Pancreas (tissue), 10 donors: ENCODE measurements at regions not wholly inside any gene's neighbourhood (a gene's known extent, or its start where the extent isn't known, plus 50 kb on each side); places are given as distances from the start of the nearest gene placed in this dataset.

Experiments used
- ATAC-seq, 4 donors: fragments of 200-7000 bp; cut with Tn5 transposase; one replicate each; pipeline versions ENCODE4 v1.8.0 to v1.9.1; 2020; ENCODE audit warnings: mild to moderate bottlenecking in 4 of 4, moderate library complexity in 4 of 4
- DNase-seq, 6 donors: peaks; one replicate each; pipeline ENCODE4 v3.0.0-alpha.2; 2020
- FAIRE-seq: peaks from 2 replicates; lab custom pipeline; 2012; peaks lifted over from hg19 to GRCh38; lab: Jason Lieb, UNC
- H3K27ac ChIP-seq, 4 donors: fragments of 200-600 bp; sonication (generic); 1 replicate in 3 of 4; 2 replicates in 1 of 4; pipeline versions ENCODE4 v1.5.0 to v1.8.0; 2020
- H3K27me3 ChIP-seq, 4 donors: fragments of 200-600 bp; one replicate each; pipeline ENCODE4 v1.8.0; 2021
- H3K36me3 ChIP-seq, 3 donors: fragments of 200-600 bp; sonication (generic) in 1 of 3; one replicate each; pipeline versions ENCODE4 v1.5.0 to v1.8.0; 2020 to 2021
- H3K4me1 ChIP-seq, 3 donors: fragments of 200-600 bp; one replicate each; pipeline ENCODE4 v1.8.0; 2021
- H3K4me3 ChIP-seq, 4 donors: fragments of 200-600 bp; sonication (generic) in 2 of 4; one replicate each; pipeline versions ENCODE4 v1.5.0 to v1.8.0; 2020 to 2021
- H3K9me3 ChIP-seq, 4 donors: fragments of 200-600 bp; one replicate each; pipeline ENCODE4 v1.8.0; 2021
- WGBS, 2 donors: extraction: QIAGEN DNeasy Blood & Tissue Kit; methylation state at CpG; one replicate each; pipeline ENCODE4 v1.1.7; 2013; 5-methylcytosine and 5-hydroxymethylcytosine counted together
- intact Hi-C, 3 donors: fragments of 100-400 bp; cut with DNase I; formaldehyde crosslinking; loops; one replicate each; pipeline versions ENCODE4 v1.11.1 to v1.14.2; 2022
- TF ChIP-seq, protein P1 (sequence below), 4 donors: fragments of 200-600 bp; sonication (generic) in 3 of 4; IDR thresholded peaks; one replicate each; pipeline versions ENCODE4 v1.5.0 to v1.8.0; 2021; ENCODE audit warnings: antibody characterized with exemption in 4 of 4
- donor health status: healthy with polysubstance abuse.
- donor health status: DM: no; HTN: no; CAD: no; lungs with moderate emphysema.
- donor health status: DM: no; HTN: no; CAD: no.
- donor health status: control.
- donor health status: control.
- donor health status: Bipolar disorder and iron deficiency.
- donor health status: DM: yes; HTN: yes; CAD: no.
- donor health status: DM: no; HTN: no; CAD: no.
- donor health status: DM: no; HTN: no; CAD: no.
- donor health status: DM: yes; HTN: yes; CAD: no.

- Histone ChIP-seq H3K27ac (no peak overlapping the region), H3K9me3 (no peaks in the 10 kb centered on the region), H3K27me3 (no peaks in the 10 kb centered on the region), H3K4me3 (no peak overlapping the region), H3K4me1 (no peaks in the 10 kb centered on the region), H3K36me3 (no peaks in the 10 kb centered on the region)
- FAIRE-seq, result no peak
- intact Hi-C loops, result no loop called here
- ATAC-seq, result no peak
- no peak for DNase-seq
- TF ChIP-seq, protein P1, sequence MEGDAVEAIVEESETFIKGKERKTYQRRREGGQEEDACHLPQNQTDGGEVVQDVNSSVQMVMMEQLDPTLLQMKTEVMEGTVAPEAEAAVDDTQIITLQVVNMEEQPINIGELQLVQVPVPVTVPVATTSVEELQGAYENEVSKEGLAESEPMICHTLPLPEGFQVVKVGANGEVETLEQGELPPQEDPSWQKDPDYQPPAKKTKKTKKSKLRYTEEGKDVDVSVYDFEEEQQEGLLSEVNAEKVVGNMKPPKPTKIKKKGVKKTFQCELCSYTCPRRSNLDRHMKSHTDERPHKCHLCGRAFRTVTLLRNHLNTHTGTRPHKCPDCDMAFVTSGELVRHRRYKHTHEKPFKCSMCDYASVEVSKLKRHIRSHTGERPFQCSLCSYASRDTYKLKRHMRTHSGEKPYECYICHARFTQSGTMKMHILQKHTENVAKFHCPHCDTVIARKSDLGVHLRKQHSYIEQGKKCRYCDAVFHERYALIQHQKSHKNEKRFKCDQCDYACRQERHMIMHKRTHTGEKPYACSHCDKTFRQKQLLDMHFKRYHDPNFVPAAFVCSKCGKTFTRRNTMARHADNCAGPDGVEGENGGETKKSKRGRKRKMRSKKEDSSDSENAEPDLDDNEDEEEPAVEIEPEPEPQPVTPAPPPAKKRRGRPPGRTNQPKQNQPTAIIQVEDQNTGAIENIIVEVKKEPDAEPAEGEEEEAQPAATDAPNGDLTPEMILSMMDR (IDR thresholded peaks at IDR 0.05), result no peak
Observed at GRCh38 chr4:126958482-126958881, 674.3 kb upstream of the INTU start.

DNA sequence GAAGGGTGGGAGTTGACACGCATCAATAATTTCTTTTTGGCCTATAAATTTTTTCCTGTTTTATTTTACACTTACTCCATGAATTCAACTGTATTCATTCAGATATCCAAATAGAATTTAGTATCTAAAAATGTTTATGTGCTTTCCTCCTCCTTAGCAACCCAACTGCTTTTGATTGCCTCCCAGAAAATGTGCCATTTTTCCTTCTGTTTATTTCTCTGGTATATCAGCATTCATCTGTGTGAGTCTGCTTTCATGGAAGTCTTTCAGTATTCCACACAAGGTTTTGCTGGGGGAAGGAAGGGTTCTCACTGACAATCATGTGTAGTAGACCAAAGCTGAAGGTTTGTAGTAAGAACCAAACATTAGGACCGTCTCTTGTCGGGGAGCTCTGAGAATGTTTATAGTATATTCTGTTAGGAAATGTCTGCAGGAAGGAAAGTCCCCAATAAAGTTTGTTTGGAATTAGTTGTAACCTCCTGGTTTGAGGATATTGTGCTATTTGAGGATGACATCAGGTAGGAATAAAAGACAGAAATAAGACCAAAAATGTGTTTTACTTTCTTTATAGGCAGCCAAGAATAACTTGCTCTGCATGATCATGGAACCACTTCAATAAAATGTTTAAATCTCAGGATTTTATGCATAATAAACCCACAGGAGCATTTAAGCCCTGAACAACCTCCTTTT, 673.6 kb upstream of the INTU start:
- intact Hi-C loops, result no loop called here
- H3K36me3 ChIP-seq, result no peaks in the 10 kb centered on the region
- 64 to 79% methylated on average over 3 of the region's 3 CpGs for WGBS, 2 donors
- DNase-seq (no peak), ATAC-seq (no peak), FAIRE-seq (no peak)
- TF ChIP-seq, protein P1 (IDR thresholded peaks at IDR 0.05), result no peak
- H3K27me3 ChIP-seq, result no peaks in the 10 kb centered on the region
- no peaks in the 10 kb centered on the region for H3K4me1 ChIP-seq
- H3K9me3 ChIP-seq, result no peaks in the 10 kb centered on the region
- no peak overlapping the region for H3K4me3 ChIP-seq
- no peak overlapping the region for H3K27ac ChIP-seq

GRCh38 chr4:126960760-126961159, 672.0 kb upstream of the INTU start:
- Histone ChIP-seq H3K27ac (no peak overlapping the region), H3K4me3 (no peak overlapping the region), H3K27me3 (no peaks in the 10 kb centered on the region), H3K4me1 (no peaks in the 10 kb centered on the region), H3K36me3 (no peaks in the 10 kb centered on the region), H3K9me3 (no peaks in the 10 kb centered on the region)
- TF ChIP-seq, protein P1 (IDR thresholded peaks at IDR 0.05), result no peak
- DNase-seq (no peak), ATAC-seq (no peak), FAIRE-seq (no peak)
- intact Hi-C loops, result no loop called here

DNA sequence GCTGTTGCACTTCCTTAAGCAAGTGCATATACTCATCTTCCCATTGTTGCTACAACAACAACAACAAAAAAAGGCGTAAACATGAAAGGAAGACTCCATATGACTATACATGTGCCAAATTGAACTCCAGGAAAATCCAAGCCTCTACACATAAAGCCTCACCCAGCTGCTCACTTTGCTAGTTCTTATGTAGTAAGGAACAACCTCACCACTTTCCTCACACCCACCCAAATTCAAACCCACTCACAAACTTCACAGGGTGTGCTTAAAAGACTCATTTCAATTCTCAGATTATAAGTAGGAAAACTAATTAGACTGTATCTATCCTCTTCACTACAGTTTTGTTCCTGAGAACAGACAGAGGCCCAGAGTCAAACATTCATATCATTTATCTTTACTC, 671.1 kb upstream of the INTU start:
- Histone ChIP-seq H3K36me3 (no peaks in the 10 kb centered on the region), H3K27me3 (no peaks in the 10 kb centered on the region), H3K9me3 (no peaks in the 10 kb centered on the region), H3K4me3 (no peak overlapping the region), H3K27ac (no peak overlapping the region), H3K4me1 (no peaks in the 10 kb centered on the region)
- intact Hi-C loops, result no loop called here
- DNase-seq (no peak), FAIRE-seq (no peak), ATAC-seq (no peak)
- TF ChIP-seq, protein P1 (IDR thresholded peaks at IDR 0.05), result no peak
- WGBS, 2 donors, result 48 to 70% methylated on average over 1 of the region's 1 CpG

DNA sequence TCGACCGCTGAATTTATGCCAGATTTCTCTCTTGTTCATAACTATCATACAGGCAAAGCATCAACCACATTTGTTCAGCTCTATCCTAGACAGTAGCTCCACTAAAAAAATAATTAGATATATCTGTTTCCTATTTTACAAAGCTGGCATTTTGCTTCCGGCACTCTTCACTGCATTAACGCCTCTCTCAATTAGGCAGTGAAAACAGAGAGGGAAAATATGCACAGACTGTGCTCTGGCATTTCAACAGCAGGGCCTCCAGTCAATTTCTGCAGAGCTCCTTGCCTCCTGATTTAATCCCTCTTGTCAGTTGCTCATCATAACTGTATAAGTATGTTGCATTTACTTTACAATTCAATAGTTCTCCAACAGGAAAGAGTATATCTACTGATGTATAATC, 666.9 kb upstream of the INTU start:
- DNase-seq, result no peak
- no peaks in the 10 kb centered on the region for H3K36me3 ChIP-seq
- H3K27me3 ChIP-seq, result peaks cover 0 to 5% (median 0%) of the 10 kb centered on the region in 4 donors
- intact Hi-C loops, result no loop called here
- no peak for FAIRE-seq
- no peaks in the 10 kb centered on the region for H3K4me1 ChIP-seq
- no peaks in the 10 kb centered on the region for H3K9me3 ChIP-seq
- TF ChIP-seq, protein P1 (IDR thresholded peaks at IDR 0.05), result no peak
- H3K27ac ChIP-seq, result no peak overlapping the region
- no peak overlapping the region for H3K4me3 ChIP-seq
- 70 to 71% methylated on average over 4 of the region's 4 CpGs for WGBS, 2 donors
- ATAC-seq, result no peak
